ENCODE measurements at regions not wholly inside any gene's neighbourhood (a gene's known extent, or its start where the extent isn't known, plus 50 kb on each side); places are given as distances from the start of the nearest gene placed in this dataset.
A peak's percentile ranks its signal among the peaks of the same experiment; 100 is the strongest.

- no peak overlapping the region for H2BK5ac ChIP-seq (ENCODE audit: insufficient read length, low read length)
- H2BK120ac ChIP-seq (ENCODE audit: low read depth, low read length, poor library complexity, severe bottlenecking), result no peak overlapping the region
- H3K14ac ChIP-seq (ENCODE audit: insufficient read depth, low read length), result no peak overlapping the region
- H4K5ac ChIP-seq (ENCODE audit: insufficient read length, low read depth, low read length), result no peak overlapping the region
- H3K27ac ChIP-seq (ENCODE audit: insufficient read length, low read depth, low read length), result no peak overlapping the region
- H3K4me1 Mint-ChIP-seq, result peaks cover 6 to 9% of the 10 kb centered on the region in 2 experiments
- no peaks in the 10 kb centered on the region for H3K9me3 ChIP-seq (ENCODE audit: control insufficient read depth, low read depth, low read length)
- no peak overlapping the region for H3K9ac ChIP-seq (ENCODE audit: extremely low read depth, insufficient read length, low read length)
- H2BK12ac ChIP-seq (ENCODE audit: insufficient read length, low read depth, low read length), result no peak overlapping the region
- no peak overlapping the region for H3K4me2 ChIP-seq (ENCODE audit: insufficient read depth, insufficient read length, low read length)
- H2BK20ac ChIP-seq (ENCODE audit: low read depth, low read length, poor library complexity, severe bottlenecking), result no peak overlapping the region
- no peak overlapping the region for H2AFZ ChIP-seq (ENCODE audit: low read length)
- H3K4me1 ChIP-seq (ENCODE audit: insufficient read depth, low read length), result no peaks in the 10 kb centered on the region; the same call in 1 of the 2 replicates
- H3K18ac ChIP-seq (ENCODE audit: insufficient read length, low read depth, low read length), result no peak overlapping the region
- H3K4ac ChIP-seq (ENCODE audit: low read depth, low read length), result no peak overlapping the region
- no peak for DNase-seq
- no peak overlapping the region for H3K4me3 Mint-ChIP-seq
- H4K8ac ChIP-seq (replicated peaks; ENCODE audit: insufficient read length, low read depth, low read length), result no peak overlapping the region
- H3K56ac ChIP-seq (ENCODE audit: insufficient read length, low read depth, low read length), result no peak overlapping the region
- H4K91ac ChIP-seq (ENCODE audit: insufficient read length, low read depth, low read length), result no peak overlapping the region
- TF ChIP-seq CTCF (conservative IDR thresholded peaks at IDR 0.05), result peak; percentile 65
- no peak overlapping the region for H2BK15ac ChIP-seq (ENCODE audit: low read depth, low read length)
- H3K36me3 Mint-ChIP-seq (ENCODE audit: insufficient read depth in 1 of 3, low read depth in 3 of 3), result peaks cover 5 to 18% (median 7%) of the 10 kb centered on the region in 3 experiments; a peak in 6 of 7 replicates
- no peaks in the 10 kb centered on the region for H3K79me1 ChIP-seq (ENCODE audit: insufficient read depth, low read depth, low read length, poor library complexity, severe bottlenecking)
- no peak overlapping the region for H3T11ph ChIP-seq (ENCODE audit: low read length)
- H3K23ac ChIP-seq (ENCODE audit: insufficient read length, low read depth, low read length), result no peak overlapping the region
- H3K27ac Mint-ChIP-seq, result no peak overlapping the region
- H4K20me1 ChIP-seq (ENCODE audit: control insufficient read depth, insufficient read depth, insufficient read length), result no peaks in the 10 kb centered on the region
- no peak overlapping the region for H2AK5ac ChIP-seq (ENCODE audit: insufficient read length, low read length)
- H3K27me3 ChIP-seq (ENCODE audit: insufficient read depth, low read length), result no peaks in the 10 kb centered on the region
- H3K23me2 ChIP-seq (ENCODE audit: insufficient read length, low read depth, low read length, poor library complexity, severe bottlenecking), result no peaks in the 10 kb centered on the region
- no CpG with 5 or more reads among the region's 4 CpGs for WGBS (ENCODE audit: extremely low coverage, insufficient read length, low lambda C conversion rate)
- peaks cover 14% of the 10 kb centered on the region for H3K27me3 Mint-ChIP-seq (ENCODE audit: low read depth)
- no peaks in the 10 kb centered on the region for H3K79me2 ChIP-seq (ENCODE audit: insufficient read depth, low read length)
- H3K9me3 Mint-ChIP-seq, result peaks cover 19 to 24% of the 10 kb centered on the region in 2 experiments
Observed at GRCh38 chr5:135203593-135204036, 169.6 kb upstream of the PITX1 start.
